NCI-H69 (cell line): ENCODE measurements at regions not wholly inside any gene's neighbourhood (a gene's known extent, or its start where the extent isn't known, plus 50 kb on each side); places are given as distances from the start of the nearest gene placed in this dataset.

Experiments used
- DNase-seq: peaks from one replicate; lab custom pipeline; 2025; lab: John Stamatoyannopoulos, UW

GRCh38 chr3:76429581-76430177 lies 610.2 kb upstream of the ROBO2 start:
- peak; percentile 63 for DNase-seq

DNA sequence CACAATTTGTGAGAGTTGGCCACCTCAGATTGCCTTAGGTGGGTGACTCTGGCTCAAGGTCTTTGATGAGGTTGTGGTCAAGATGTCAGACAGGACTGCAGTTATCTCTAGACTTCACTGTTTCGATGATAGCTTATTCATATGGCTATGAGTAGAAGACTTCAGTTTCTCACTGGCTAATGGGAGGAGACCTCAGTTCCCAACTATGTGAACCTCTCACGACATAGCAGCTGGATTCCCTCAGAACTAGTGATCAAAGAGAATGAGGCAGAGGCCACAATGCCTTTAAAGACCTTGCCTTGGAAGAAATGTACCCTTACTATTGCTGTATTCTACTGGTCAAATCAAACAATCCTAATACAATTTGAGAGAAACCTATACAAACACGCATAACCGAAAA lies 607.5 kb upstream of the ROBO2 start:
- no peak for DNase-seq

DNA sequence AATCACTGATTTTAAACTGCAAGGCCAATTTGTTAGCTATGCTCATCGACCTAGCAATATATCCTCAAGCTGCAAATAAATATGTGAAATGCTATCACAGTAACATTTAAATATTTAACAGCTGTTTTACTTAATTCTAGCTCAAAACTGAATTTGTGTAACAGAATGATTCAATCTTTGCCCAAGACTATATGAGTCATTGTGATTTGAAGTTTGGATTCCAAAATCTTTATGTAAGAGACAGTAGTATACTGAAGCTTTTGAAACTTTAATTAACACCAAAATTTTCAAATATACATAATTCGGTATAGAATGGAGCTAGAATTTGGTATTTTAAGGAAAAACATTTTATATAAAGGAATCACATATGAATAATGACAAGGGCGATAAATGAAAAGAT lies 603.0 kb upstream of the ROBO2 start:
- no peak for DNase-seq

GRCh38 chr3:76438971-76439370 lies 600.9 kb upstream of the ROBO2 start:
- no peak for DNase-seq

GRCh38 chr3:76442374-76442915 lies 597.5 kb upstream of the ROBO2 start:
- no peak for DNase-seq

DNA sequence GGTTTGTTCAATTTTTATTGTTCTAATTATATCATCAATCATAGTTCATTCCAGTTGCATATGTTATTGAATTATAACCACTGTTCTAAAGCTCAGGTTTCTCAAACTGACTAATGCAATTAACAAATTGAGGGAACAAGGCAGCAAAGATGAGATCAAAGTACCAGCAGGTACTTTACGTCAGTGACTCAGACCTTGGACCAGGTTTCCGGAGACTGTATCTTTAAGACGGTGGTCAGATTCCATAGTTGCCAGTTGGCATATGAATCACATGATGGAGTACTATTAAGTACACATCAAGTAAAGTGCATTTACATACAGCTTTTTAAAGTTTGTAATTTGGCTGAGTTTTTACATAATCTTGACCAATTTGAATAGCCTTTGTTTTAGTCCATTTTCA lies 583.6 kb upstream of the ROBO2 start:
- no peak for DNase-seq

DNA sequence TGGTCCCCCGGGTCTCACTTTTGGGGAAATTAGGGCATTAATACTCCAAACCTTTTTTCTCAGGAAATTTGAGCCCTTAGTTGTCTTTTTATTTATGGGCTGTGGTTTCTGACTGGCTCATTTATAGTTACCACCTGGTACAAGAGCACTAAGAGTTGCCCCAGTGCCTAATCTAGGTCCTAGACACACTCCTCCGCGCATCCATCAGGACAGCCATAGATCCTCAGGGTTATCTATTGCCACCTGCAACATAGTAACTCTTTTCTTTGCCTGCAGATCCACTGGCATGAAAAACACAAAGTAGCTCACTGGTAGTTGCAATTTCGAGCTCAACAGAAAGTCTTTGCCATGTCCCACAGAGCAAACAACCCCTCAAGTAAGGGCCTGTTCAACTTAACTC lies 576.4 kb upstream of the ROBO2 start:
- DNase-seq = no peak

- no peak for DNase-seq
These were observed 569.6 kb upstream of the ROBO2 start for GRCh38 chr3:76470285-76470684.

DNA sequence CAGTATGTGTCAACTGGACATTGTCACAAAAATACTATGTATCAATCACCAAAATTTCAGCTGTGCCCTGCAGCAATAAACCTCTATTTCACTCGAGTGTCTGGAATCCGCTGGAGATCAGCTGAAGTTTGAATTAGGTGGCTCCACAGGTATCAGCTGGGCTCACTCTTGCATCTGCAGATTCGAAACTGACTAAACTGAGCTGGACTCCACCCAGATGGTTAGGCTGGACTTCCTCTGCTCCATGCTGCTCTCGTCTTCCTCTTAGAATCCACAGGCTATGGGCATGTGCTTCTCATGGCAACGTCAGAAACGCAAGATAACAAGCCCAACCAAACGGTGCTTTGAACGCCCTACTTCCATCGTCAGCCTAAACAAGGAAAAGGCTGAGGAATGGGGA lies 565.3 kb upstream of the ROBO2 start:
- DNase-seq = no peak

DNA sequence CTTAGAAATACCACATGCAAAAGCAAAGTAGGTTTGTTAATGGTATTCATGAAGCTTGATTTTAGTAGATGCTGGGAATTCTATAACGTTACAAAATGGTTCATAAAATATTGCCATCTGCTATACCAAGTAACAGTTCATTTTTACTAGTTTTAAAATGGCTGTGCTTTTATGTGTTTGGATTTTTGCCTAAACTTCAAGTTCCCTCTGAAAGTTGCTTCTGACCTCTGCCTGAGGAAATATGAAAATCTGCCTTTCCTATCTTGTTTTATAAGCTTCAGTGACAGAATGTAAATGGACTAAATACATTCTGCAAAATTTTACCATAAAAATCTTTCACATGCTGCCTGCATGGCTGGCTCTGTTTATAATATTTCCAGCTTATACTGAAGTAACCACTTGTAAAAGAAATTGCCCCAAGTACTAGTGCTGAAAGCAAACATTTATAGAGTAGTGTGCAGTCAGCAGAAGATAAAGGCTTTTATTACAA lies 560.7 kb upstream of the ROBO2 start:
- no peak for DNase-seq

DNA sequence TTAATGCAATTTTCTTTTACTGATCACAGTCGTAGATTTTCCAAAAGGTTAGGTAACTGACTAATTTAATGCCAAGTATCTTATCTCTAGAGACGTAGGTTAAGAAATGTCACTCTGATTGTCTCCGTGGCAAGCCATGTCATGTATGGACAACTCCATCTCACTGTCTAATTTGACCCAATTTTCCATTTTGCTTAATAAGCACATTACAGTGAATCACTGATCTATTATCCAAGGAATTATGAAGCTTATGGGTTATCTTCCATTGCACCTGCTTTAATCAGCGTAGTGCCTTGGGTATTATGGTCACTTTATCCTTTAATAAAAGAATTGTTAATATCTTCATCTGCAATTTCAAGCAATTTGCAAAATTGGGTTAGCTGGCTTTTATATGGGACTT lies 557.4 kb upstream of the ROBO2 start:
- no peak for DNase-seq

GRCh38 chr3:76487446-76487845 lies 552.5 kb upstream of the ROBO2 start:
- no peak for DNase-seq

- DNase-seq = no peak
These were observed 549.8 kb upstream of the ROBO2 start for GRCh38 chr3:76490064-76490463.

- no peak for DNase-seq
These were observed 544.7 kb upstream of the ROBO2 start for GRCh38 chr3:76495216-76495615.

GRCh38 chr3:76497636-76498035 lies 542.3 kb upstream of the ROBO2 start:
- DNase-seq = no peak

- no peak for DNase-seq
These were observed 539.1 kb upstream of the ROBO2 start for GRCh38 chr3:76500746-76501275.

- DNase-seq = no peak
These were observed 538.6 kb upstream of the ROBO2 start for GRCh38 chr3:76501315-76501714.

- peak; percentile 61 for DNase-seq
These were observed 537.8 kb upstream of the ROBO2 start for GRCh38 chr3:76502076-76502475.

DNA sequence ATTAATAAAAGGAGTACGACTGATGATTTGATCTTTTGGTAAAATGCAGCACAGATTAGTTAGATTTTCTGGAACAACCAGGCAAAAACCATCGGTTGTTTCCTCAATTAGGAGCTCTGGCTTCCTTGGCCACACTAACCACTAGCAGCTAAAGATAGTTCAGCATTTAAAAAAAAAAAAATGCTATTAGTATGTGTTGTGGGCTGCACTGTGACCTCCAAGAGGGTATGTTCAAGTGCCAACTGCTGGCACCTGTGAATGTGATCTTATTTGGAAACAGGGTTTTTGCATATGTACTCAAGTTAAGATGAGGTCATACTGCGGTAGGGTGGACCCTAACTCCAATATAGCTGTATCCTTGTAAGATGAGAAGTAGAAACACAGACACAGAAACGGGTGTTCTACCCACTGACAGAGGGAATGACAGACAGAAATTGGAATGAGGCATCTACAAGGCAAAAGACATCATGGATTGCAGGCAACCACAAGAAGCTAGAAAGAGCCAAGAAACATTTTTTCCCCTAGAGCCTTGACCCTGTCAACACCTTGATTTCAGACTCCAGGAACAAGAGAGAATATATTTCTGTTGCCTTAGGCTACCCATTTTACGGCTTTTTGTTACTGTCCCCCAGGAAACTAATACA lies 534.6 kb upstream of the ROBO2 start:
- no peak for DNase-seq

GRCh38 chr3:76509179-76509830 lies 530.6 kb upstream of the ROBO2 start:
- no peak for DNase-seq

GRCh38 chr3:76514836-76515235 lies 525.1 kb upstream of the ROBO2 start:
- no peak for DNase-seq

DNA sequence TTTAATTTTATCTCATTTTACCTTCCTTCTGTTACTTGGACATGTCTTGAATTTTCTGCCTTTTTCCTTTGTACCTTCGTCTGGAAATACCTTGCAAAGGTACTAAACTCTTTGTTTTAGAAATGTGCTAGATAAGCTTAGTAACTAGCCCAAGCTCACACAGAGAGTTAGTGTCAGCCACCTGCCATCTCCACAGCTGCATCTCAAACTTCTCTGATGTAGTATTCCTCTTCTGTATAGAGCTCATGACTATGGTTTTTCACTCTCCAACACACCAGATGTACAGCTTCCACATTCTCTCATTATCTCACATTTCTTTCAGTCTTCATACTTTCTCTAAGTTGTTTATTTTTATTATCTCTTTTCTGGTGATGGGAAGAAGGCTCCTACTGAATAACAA lies 516.6 kb upstream of the ROBO2 start:
- DNase-seq = no peak

DNA sequence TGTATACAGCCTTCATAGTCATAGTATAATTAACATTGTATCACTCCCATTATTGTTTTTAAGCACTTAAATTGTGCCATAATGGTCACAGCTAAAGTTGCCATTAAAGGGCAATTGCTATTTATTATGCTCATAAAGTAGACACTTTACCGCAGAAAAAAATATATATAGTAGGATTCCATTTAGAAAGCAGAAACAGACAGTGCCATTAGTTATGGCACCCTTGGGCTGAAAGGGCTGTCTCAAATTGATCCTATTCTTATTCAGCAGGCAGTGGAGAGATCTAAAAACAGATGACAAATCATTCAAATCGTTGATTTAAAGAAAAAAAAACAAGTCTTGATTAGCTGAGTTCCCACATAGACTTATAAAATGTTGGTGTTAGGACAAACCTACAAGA lies 514.2 kb upstream of the ROBO2 start:
- DNase-seq = no peak
